Large intestine (tissue), 3 donors: ENCODE measurements at regions not wholly inside any gene's neighbourhood (a gene's known extent, or its start where the extent isn't known, plus 50 kb on each side); places are given as distances from the start of the nearest gene placed in this dataset.

ENCODE experiments used
- DNase-seq, 2 donors: peaks; one replicate each; pipeline versions ENCODE4 v3.0.0 to v3.0.0-alpha.2; 2013
- H3K27ac ChIP-seq: one replicate; pipeline ENCODE4 v1.5.1; 2013; ENCODE audit warnings: low read length
- H3K27me3 ChIP-seq: 2 replicates; pipeline ENCODE4 v1.6.1; 2013; ENCODE audit warnings: low read length; ENCODE audit not compliant: control insufficient read depth, insufficient read depth
- H3K36me3 ChIP-seq: 2 replicates; pipeline ENCODE4 v1.6.1; 2013; ENCODE audit warnings: low read length; ENCODE audit not compliant: control insufficient read depth, insufficient read depth
- H3K4me1 ChIP-seq: one replicate; pipeline ENCODE4 v1.6.1; 2013; ENCODE audit warnings: low read length; ENCODE audit not compliant: control insufficient read depth, insufficient read depth
- H3K4me3 ChIP-seq: one replicate; pipeline ENCODE4 v1.5.1; 2013; ENCODE audit warnings: low read length
- H3K9me3 ChIP-seq: one replicate; pipeline ENCODE4 v1.6.1; 2013; ENCODE audit warnings: mild to moderate bottlenecking, low read depth, low read length, moderate library complexity; ENCODE audit not compliant: control insufficient read depth
- WGBS: methylation state at CpG from one replicate; pipeline ENCODE4 v1.1.5; 2013; ENCODE audit warnings: low lambda C conversion rate; ENCODE audit not compliant: insufficient coverage; 5-methylcytosine and 5-hydroxymethylcytosine counted together

DNA sequence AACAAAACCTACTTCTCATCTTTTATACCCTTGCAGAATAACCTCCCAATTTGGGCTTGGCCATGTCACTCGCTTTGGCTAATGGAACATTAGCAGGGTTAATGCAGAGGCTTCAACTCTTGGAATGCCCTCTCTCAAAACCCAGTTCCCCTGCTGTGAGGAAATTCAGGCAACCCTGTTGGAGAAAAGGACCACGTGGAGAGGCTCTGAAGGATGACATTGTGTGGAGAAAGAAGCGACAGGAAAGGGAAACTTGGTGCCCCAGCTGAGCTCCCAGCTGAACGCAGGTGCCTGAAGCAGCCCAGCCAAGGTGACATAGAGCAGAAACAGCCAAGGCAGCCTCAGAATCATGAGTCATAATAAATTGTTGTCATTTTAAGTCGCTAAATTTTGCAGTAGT is 214.2 kb upstream of the GHITM start:
- WGBS = no CpG with 5 or more reads among the region's 5 CpGs

DNA sequence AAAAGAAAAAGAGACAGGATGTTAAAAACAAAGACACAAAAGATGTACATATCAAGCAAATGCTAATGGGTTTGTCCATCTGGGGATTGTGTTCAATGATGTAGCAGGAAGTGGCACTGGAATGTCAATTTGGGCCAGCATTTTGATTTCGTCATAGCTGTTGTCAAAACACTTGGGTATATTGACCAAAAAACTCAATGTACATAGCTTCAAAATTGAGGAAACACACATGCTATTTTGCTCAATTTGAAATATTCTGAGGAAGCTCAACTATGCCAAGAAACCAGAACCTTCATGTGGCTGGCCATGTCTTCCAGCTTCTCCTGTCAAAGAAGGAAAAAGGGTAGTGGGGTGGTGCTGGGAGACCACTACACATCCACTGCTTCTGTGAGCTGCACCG is 212.7 kb upstream of the GHITM start:
- no peaks in the 10 kb centered on the region for H3K36me3 ChIP-seq
- no peak for DNase-seq
- H3K27ac ChIP-seq = no peak overlapping the region
- no peaks in the 10 kb centered on the region for H3K4me1 ChIP-seq
- WGBS = no CpG with 5 or more reads among the region's 2 CpGs
- H3K9me3 ChIP-seq = no peaks in the 10 kb centered on the region
- no peak overlapping the region for H3K4me3 ChIP-seq
- peaks cover 11% of the 10 kb centered on the region for H3K27me3 ChIP-seq

More for the DNA sequence above, 214.2 kb upstream of the GHITM start:
- H3K27me3 ChIP-seq = peaks cover 11% of the 10 kb centered on the region
- no peak for DNase-seq
- no peaks in the 10 kb centered on the region for H3K9me3 ChIP-seq
- H3K4me1 ChIP-seq = no peaks in the 10 kb centered on the region
- H3K27ac ChIP-seq = no peak overlapping the region
- H3K4me3 ChIP-seq = no peak overlapping the region
- no peaks in the 10 kb centered on the region for H3K36me3 ChIP-seq

DNA sequence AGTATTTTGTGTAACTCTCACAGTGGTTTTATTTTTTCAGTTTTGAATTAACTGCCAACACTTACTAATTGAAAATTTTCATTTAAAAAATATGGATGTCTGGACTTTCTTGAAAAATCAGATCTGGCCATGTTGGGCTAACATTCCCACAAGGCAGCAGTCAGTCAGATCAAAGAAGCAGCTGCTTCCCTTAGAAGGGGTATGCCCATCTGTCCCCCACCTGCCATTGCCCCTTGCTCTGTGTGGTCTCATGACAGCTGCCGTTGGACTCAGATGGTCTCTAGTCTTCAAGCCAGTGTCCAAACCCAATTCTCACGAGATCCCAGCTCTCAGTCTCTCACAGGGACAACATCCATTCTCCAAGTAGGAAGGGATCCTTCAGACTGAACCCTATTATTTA is 212.1 kb upstream of the GHITM start:
- no CpG with 5 or more reads among the region's 2 CpGs for WGBS
- Histone ChIP-seq H3K4me1 (no peaks in the 10 kb centered on the region), H3K27me3 (peaks cover 11% of the 10 kb centered on the region), H3K36me3 (no peaks in the 10 kb centered on the region), H3K27ac (no peak overlapping the region), H3K9me3 (no peaks in the 10 kb centered on the region), H3K4me3 (no peak overlapping the region)
- DNase-seq = no peak

DNA sequence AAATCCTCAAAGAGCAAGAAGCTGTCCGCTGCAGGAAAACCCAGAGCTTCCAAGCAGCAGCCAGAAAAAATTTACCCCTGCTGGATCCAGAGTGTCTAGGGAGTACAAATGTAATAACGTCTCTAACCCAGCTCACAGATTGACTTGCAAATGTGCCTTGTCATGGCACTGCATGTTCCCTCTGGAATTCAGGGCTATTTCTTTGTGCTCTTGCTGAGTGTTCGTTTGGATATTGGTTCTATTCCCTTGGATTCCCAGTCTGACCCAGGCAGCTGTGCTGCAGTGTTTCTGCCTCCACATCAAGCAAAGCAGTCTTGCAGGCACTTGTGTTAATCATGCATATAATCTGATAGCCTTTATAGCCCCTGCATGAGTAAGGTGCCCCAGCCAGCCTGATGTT is 209.9 kb upstream of the GHITM start:
- peaks cover 8% of the 10 kb centered on the region for H3K27me3 ChIP-seq
- H3K4me3 ChIP-seq = no peak overlapping the region
- no peaks in the 10 kb centered on the region for H3K9me3 ChIP-seq
- DNase-seq = no peak
- no peaks in the 10 kb centered on the region for H3K4me1 ChIP-seq
- no peaks in the 10 kb centered on the region for H3K36me3 ChIP-seq
- no CpG with 5 or more reads among the region's 3 CpGs for WGBS
- no peak overlapping the region for H3K27ac ChIP-seq

- H3K9me3 ChIP-seq = no peaks in the 10 kb centered on the region
- H3K36me3 ChIP-seq = no peaks in the 10 kb centered on the region
- no peak overlapping the region for H3K27ac ChIP-seq
- peaks cover 4% of the 10 kb centered on the region for H3K27me3 ChIP-seq
- H3K4me3 ChIP-seq = no peak overlapping the region
- no peak for DNase-seq
- WGBS = no CpG with 5 or more reads among the region's 3 CpGs
- no peaks in the 10 kb centered on the region for H3K4me1 ChIP-seq
Observed at GRCh38 chr10:83931669-83932068, 207.6 kb upstream of the GHITM start.

GRCh38 chr10:83932245-83932644 is 207.1 kb upstream of the GHITM start:
- H3K9me3 ChIP-seq = no peaks in the 10 kb centered on the region
- no peak for DNase-seq
- H3K27ac ChIP-seq = no peak overlapping the region
- no peaks in the 10 kb centered on the region for H3K4me1 ChIP-seq
- no peak overlapping the region for H3K4me3 ChIP-seq
- H3K36me3 ChIP-seq = no peaks in the 10 kb centered on the region
- no CpG with 5 or more reads among the region's 2 CpGs for WGBS
- peaks cover 2% of the 10 kb centered on the region for H3K27me3 ChIP-seq

GRCh38 chr10:83934062-83934461 is 205.2 kb upstream of the GHITM start:
- no peaks in the 10 kb centered on the region for H3K36me3 ChIP-seq
- H3K9me3 ChIP-seq = no peaks in the 10 kb centered on the region
- 80% methylated on average over 1 of the region's 3 CpGs for WGBS
- H3K4me1 ChIP-seq = no peaks in the 10 kb centered on the region
- no peak for DNase-seq
- peaks cover 7% of the 10 kb centered on the region for H3K27me3 ChIP-seq
- no peak overlapping the region for H3K27ac ChIP-seq
- no peak overlapping the region for H3K4me3 ChIP-seq

- Histone ChIP-seq H3K27ac (no peak overlapping the region), H3K36me3 (no peaks in the 10 kb centered on the region), H3K9me3 (no peaks in the 10 kb centered on the region), H3K4me3 (no peak overlapping the region), H3K4me1 (no peaks in the 10 kb centered on the region), H3K27me3 (peaks cover 5% of the 10 kb centered on the region)
- WGBS = no CpG with 5 or more reads among the region's 5 CpGs
- no peak for DNase-seq
Observed at GRCh38 chr10:83934641-83935338, 204.5 kb upstream of the GHITM start.

GRCh38 chr10:83935339-83935736 is 204.0 kb upstream of the GHITM start:
- no CpG with 5 or more reads among the region's 3 CpGs for WGBS
- Histone ChIP-seq H3K27me3 (peaks cover 5% of the 10 kb centered on the region), H3K9me3 (no peaks in the 10 kb centered on the region), H3K4me1 (no peaks in the 10 kb centered on the region), H3K4me3 (no peak overlapping the region), H3K27ac (no peak overlapping the region), H3K36me3 (no peaks in the 10 kb centered on the region)
- DNase-seq = no peak

GRCh38 chr10:83935911-83936310 is 203.4 kb upstream of the GHITM start:
- H3K4me3 ChIP-seq = no peak overlapping the region
- H3K27ac ChIP-seq = no peak overlapping the region
- H3K27me3 ChIP-seq = peaks cover 5% of the 10 kb centered on the region
- 100% methylated on average over 2 of the region's 5 CpGs for WGBS
- H3K4me1 ChIP-seq = no peaks in the 10 kb centered on the region
- no peaks in the 10 kb centered on the region for H3K9me3 ChIP-seq
- no peaks in the 10 kb centered on the region for H3K36me3 ChIP-seq
- DNase-seq = no peak

- Histone ChIP-seq H3K27ac (no peak overlapping the region), H3K4me3 (no peak overlapping the region), H3K27me3 (peaks cover 5% of the 10 kb centered on the region), H3K9me3 (no peaks in the 10 kb centered on the region), H3K4me1 (no peaks in the 10 kb centered on the region), H3K36me3 (no peaks in the 10 kb centered on the region)
- no peak for DNase-seq
- WGBS = 83% methylated on average over 1 of the region's 3 CpGs
Observed at GRCh38 chr10:83937161-83937560, 202.1 kb upstream of the GHITM start.
